Liver (tissue), 8 donors: ENCODE measurements at regions not wholly inside any gene's neighbourhood (a gene's known extent, or its start where the extent isn't known, plus 50 kb on each side); places are given as distances from the start of the nearest gene placed in this dataset.

Experiments
- DNase-seq: peaks from one replicate; pipeline ENCODE4 v3.0.0-alpha.2; 2017; ENCODE audit warnings: low spot score
- H3K27ac ChIP-seq, 2 donors: one replicate each; pipeline ENCODE4 v1.7.0; 2013; ENCODE audit warnings: inconsistent platforms in 2 of 2, low read length in 2 of 2, control low read depth in 1 of 2, low read depth in 1 of 2, mild to moderate bottlenecking in 1 of 2
- H3K27me3 ChIP-seq, 4 donors: one replicate each; pipeline versions ENCODE4 v1.6.1 to v1.7.0; 2013; ENCODE audit warnings: low read length in 3 of 4, inconsistent platforms in 1 of 4, mild to moderate bottlenecking in 1 of 4, moderate library complexity in 1 of 4; ENCODE audit not compliant: control insufficient read depth in 4 of 4, insufficient read depth in 4 of 4
- H3K36me3 ChIP-seq, 4 donors: one replicate each; pipeline versions ENCODE4 v1.6.1 to v1.7.0; 2013; ENCODE audit warnings: low read length in 3 of 4, mild to moderate bottlenecking in 3 of 4, low read depth in 1 of 4, moderate library complexity in 1 of 4; ENCODE audit not compliant: control insufficient read depth in 4 of 4, insufficient read depth in 3 of 4
- H3K4me1 ChIP-seq, 4 donors: one replicate each; pipeline versions ENCODE4 v1.6.1 to v1.7.0; 2013; ENCODE audit warnings: low read length in 3 of 4, mild to moderate bottlenecking in 3 of 4, moderate library complexity in 1 of 4; ENCODE audit not compliant: control insufficient read depth in 4 of 4, insufficient read depth in 4 of 4
- H3K4me3 ChIP-seq, 3 donors: one replicate each; pipeline versions ENCODE4 v1.6.1 to v1.7.0; 2013; ENCODE audit warnings: low read length in 3 of 3, control low read depth in 1 of 3, low read depth in 1 of 3, mild to moderate bottlenecking in 1 of 3
- H3K9ac ChIP-seq, 2 donors: one replicate each; pipeline ENCODE4 v1.7.0; 2013; ENCODE audit warnings: low read length in 2 of 2, mild to moderate bottlenecking in 2 of 2, moderate library complexity in 2 of 2, control low read depth in 1 of 2, low read depth in 1 of 2
- H3K9me3 ChIP-seq, 4 donors: one replicate each; pipeline versions ENCODE4 v1.6.1 to v1.7.0; 2013; ENCODE audit warnings: low read length in 3 of 4; ENCODE audit not compliant: control insufficient read depth in 4 of 4
- EGR1 ChIP-seq, 2 donors: IDR thresholded peaks; 2 replicates each; pipeline ENCODE4 v1.6.1; 2016 to 2018; ENCODE audit warnings: antibody characterized with exemption in 2 of 2, low read depth in 2 of 2
- FOXA1 ChIP-seq: IDR thresholded peaks from 2 replicates; pipeline ENCODE4 v1.6.1; 2016; ENCODE audit warnings: antibody characterized with exemption
- FOXA2 ChIP-seq: IDR thresholded peaks from 2 replicates; pipeline ENCODE4 v1.6.1; 2016; ENCODE audit warnings: antibody characterized with exemption
- GABPA ChIP-seq, 2 donors: IDR thresholded peaks in 1 of 2; conservative IDR thresholded peaks in 1 of 2; 2 replicates each; pipeline ENCODE4 v1.6.1; 2016; ENCODE audit warnings: antibody characterized with exemption in 2 of 2, mild to moderate bottlenecking in 1 of 2, moderate library complexity in 1 of 2
- HNF4A ChIP-seq, 2 donors: conservative IDR thresholded peaks; 2 replicates each; pipeline ENCODE4 v1.6.1; 2016; ENCODE audit warnings: antibody characterized with exemption in 2 of 2, mild to moderate bottlenecking in 2 of 2
- HNF4G ChIP-seq: IDR thresholded peaks from 2 replicates; pipeline ENCODE4 v1.6.1; 2016; ENCODE audit warnings: antibody characterized with exemption
- JUND ChIP-seq, 2 donors: IDR thresholded peaks; 2 replicates each; pipeline ENCODE4 v1.6.1; 2016; ENCODE audit warnings: antibody characterized with exemption in 2 of 2
- NR2F2 ChIP-seq: IDR thresholded peaks from 2 replicates; pipeline ENCODE4 v1.6.1; 2016; ENCODE audit warnings: antibody characterized with exemption
- RAD21 ChIP-seq, 2 donors: IDR thresholded peaks; 2 replicates each; pipeline ENCODE4 v1.6.1; 2016; ENCODE audit warnings: antibody characterized with exemption in 2 of 2, mild to moderate bottlenecking in 2 of 2
- RXRA ChIP-seq, 2 donors: IDR thresholded peaks; 2 replicates each; pipeline ENCODE4 v1.6.1; 2017 to 2018; ENCODE audit warnings: antibody characterized with exemption in 2 of 2, mild to moderate bottlenecking in 1 of 2
- SP1 ChIP-seq: IDR thresholded peaks from 2 replicates; pipeline ENCODE4 v1.6.1; 2018; ENCODE audit warnings: antibody characterized with exemption, mild to moderate bottlenecking
- TAF1 ChIP-seq: conservative IDR thresholded peaks from 2 replicates; pipeline ENCODE4 v1.6.1; 2016; ENCODE audit warnings: antibody characterized with exemption, mild to moderate bottlenecking
- YY1 ChIP-seq: IDR thresholded peaks from 2 replicates; pipeline ENCODE4 v1.6.1; 2016; ENCODE audit warnings: antibody characterized with exemption, mild to moderate bottlenecking
- WGBS: extraction: QIAGEN DNeasy Blood & Tissue Kit; methylation state at CpG from one replicate; pipeline ENCODE4 v1.1.7; 2013; 5-methylcytosine and 5-hydroxymethylcytosine counted together
- TF ChIP-seq, protein P1 (sequence below): IDR thresholded peaks from 2 replicates; pipeline ENCODE4 v1.6.1; 2016; ENCODE audit warnings: antibody characterized with exemption
- TF ChIP-seq, protein P2 (sequence below): IDR thresholded peaks from 2 replicates; pipeline ENCODE4 v1.6.1; 2016; ENCODE audit warnings: antibody characterized with exemption
- TF ChIP-seq, protein P3 (sequence below): fragments of 150-350 bp; IDR thresholded peaks from 2 replicates; pipeline ENCODE4 v1.5.1; 2017; ENCODE audit warnings: improper control_type of control experiment, low read depth, low read length; ENCODE audit not compliant: missing input control
- TF ChIP-seq, protein P4 (sequence below): IDR thresholded peaks from 2 replicates; pipeline ENCODE4 v1.6.1; 2016; ENCODE audit warnings: antibody characterized with exemption
- TF ChIP-seq, protein P5 (sequence below): IDR thresholded peaks from 2 replicates; pipeline ENCODE4 v1.6.1; 2016; ENCODE audit warnings: antibody characterized with exemption, mild to moderate bottlenecking
- donor health status: healthy.
- donor health status: healthy.
- donor health status: healthy.
- donor health status: healthy.
- donor health status: healthy.

DNA sequence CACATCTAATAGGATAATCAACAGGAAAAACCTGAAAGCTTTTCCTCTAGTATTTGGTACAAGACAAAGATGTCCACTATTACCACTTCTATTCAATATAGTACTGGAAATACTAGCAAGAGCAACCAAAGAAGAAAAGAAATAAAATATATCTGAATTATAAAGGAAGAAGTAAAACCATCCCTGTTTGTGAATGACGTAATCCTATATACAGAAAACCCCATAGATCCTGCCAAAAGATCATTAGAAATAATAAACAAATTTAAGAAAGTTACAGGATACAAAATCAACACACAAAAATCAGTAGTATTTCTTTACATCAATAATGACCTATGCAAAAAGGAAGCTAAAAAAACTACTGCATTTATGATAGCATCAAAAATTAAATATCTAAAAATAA lies 1191.3 kb upstream of the C9orf72 start:
- Histone ChIP-seq H3K36me3 (no peaks in the 10 kb centered on the region), H3K27me3 (no peaks in the 10 kb centered on the region), H3K9ac (no peak overlapping the region), H3K9me3 (no peaks in the 10 kb centered on the region), H3K27ac (no peak overlapping the region), H3K4me3 (no peak overlapping the region), H3K4me1 (no peaks in the 10 kb centered on the region)
- no peak for TF ChIP-seq FOXA1
- TF ChIP-seq FOXA2 = no peak
- TF ChIP-seq YY1 = no peak
- no peak for TF ChIP-seq SP1
- TF ChIP-seq TAF1 = no peak
- TF ChIP-seq, protein P1, sequence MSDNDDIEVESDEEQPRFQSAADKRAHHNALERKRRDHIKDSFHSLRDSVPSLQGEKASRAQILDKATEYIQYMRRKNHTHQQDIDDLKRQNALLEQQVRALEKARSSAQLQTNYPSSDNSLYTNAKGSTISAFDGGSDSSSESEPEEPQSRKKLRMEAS = no peak
- TF ChIP-seq, protein P2, sequence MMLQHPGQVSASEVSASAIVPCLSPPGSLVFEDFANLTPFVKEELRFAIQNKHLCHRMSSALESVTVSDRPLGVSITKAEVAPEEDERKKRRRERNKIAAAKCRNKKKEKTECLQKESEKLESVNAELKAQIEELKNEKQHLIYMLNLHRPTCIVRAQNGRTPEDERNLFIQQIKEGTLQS = no peak
- no peak for TF ChIP-seq HNF4A (conservative IDR thresholded peaks at IDR 0.05)
- TF ChIP-seq GABPA (IDR thresholded peaks at IDR 0.05 in 1 of 2, conservative IDR thresholded peaks at IDR 0.05 in 1 of 2) = no peak
- no peak for TF ChIP-seq HNF4G
- TF ChIP-seq, protein P3, sequence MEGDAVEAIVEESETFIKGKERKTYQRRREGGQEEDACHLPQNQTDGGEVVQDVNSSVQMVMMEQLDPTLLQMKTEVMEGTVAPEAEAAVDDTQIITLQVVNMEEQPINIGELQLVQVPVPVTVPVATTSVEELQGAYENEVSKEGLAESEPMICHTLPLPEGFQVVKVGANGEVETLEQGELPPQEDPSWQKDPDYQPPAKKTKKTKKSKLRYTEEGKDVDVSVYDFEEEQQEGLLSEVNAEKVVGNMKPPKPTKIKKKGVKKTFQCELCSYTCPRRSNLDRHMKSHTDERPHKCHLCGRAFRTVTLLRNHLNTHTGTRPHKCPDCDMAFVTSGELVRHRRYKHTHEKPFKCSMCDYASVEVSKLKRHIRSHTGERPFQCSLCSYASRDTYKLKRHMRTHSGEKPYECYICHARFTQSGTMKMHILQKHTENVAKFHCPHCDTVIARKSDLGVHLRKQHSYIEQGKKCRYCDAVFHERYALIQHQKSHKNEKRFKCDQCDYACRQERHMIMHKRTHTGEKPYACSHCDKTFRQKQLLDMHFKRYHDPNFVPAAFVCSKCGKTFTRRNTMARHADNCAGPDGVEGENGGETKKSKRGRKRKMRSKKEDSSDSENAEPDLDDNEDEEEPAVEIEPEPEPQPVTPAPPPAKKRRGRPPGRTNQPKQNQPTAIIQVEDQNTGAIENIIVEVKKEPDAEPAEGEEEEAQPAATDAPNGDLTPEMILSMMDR = no peak
- TF ChIP-seq EGR1 (IDR thresholded peaks at IDR 0.05; ENCODE audit: low read depth in 2 of 2) = no peak
- TF ChIP-seq, protein P4, sequence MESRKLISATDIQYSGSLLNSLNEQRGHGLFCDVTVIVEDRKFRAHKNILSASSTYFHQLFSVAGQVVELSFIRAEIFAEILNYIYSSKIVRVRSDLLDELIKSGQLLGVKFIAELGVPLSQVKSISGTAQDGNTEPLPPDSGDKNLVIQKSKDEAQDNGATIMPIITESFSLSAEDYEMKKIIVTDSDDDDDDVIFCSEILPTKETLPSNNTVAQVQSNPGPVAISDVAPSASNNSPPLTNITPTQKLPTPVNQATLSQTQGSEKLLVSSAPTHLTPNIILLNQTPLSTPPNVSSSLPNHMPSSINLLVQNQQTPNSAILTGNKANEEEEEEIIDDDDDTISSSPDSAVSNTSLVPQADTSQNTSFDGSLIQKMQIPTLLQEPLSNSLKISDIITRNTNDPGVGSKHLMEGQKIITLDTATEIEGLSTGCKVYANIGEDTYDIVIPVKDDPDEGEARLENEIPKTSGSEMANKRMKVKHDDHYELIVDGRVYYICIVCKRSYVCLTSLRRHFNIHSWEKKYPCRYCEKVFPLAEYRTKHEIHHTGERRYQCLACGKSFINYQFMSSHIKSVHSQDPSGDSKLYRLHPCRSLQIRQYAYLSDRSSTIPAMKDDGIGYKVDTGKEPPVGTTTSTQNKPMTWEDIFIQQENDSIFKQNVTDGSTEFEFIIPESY = no peak
- TF ChIP-seq JUND (IDR thresholded peaks at IDR 0.05) = no peak
- TF ChIP-seq RAD21 (IDR thresholded peaks at IDR 0.05) = no peak
- no peak for TF ChIP-seq RXRA (IDR thresholded peaks at IDR 0.05)
- TF ChIP-seq, protein P5, sequence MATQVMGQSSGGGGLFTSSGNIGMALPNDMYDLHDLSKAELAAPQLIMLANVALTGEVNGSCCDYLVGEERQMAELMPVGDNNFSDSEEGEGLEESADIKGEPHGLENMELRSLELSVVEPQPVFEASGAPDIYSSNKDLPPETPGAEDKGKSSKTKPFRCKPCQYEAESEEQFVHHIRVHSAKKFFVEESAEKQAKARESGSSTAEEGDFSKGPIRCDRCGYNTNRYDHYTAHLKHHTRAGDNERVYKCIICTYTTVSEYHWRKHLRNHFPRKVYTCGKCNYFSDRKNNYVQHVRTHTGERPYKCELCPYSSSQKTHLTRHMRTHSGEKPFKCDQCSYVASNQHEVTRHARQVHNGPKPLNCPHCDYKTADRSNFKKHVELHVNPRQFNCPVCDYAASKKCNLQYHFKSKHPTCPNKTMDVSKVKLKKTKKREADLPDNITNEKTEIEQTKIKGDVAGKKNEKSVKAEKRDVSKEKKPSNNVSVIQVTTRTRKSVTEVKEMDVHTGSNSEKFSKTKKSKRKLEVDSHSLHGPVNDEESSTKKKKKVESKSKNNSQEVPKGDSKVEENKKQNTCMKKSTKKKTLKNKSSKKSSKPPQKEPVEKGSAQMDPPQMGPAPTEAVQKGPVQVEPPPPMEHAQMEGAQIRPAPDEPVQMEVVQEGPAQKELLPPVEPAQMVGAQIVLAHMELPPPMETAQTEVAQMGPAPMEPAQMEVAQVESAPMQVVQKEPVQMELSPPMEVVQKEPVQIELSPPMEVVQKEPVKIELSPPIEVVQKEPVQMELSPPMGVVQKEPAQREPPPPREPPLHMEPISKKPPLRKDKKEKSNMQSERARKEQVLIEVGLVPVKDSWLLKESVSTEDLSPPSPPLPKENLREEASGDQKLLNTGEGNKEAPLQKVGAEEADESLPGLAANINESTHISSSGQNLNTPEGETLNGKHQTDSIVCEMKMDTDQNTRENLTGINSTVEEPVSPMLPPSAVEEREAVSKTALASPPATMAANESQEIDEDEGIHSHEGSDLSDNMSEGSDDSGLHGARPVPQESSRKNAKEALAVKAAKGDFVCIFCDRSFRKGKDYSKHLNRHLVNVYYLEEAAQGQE = no peak
- TF ChIP-seq NR2F2 = no peak
- DNase-seq = no peak
- 67% methylated on average over 1 of the region's 1 CpG for WGBS
